ENCODE measurements at regions not wholly inside any gene's neighbourhood (a gene's known extent, or its start where the extent isn't known, plus 50 kb on each side); places are given as distances from the start of the nearest gene placed in this dataset.

- TF ChIP-seq REST (IDR thresholded peaks at IDR 0.05; ENCODE audit: insufficient replicate concordance, low read depth), result no peak
- TF ChIP-seq CTCF (IDR thresholded peaks at IDR 0.05; ENCODE audit: insufficient read depth, low read length), result no peak
- no peak for TF ChIP-seq POLR2AphosphoS5 (IDR thresholded peaks at IDR 0.05; ENCODE audit: low read depth)
- TF ChIP-seq GABPA (IDR thresholded peaks at IDR 0.05; ENCODE audit: low read depth), result no peak
Measured at GRCh38 chr21:39041816-39042215, 141.4 kb downstream of the PSMG1 start.

Data from HL-60 (cell line).